ENCODE measurements at regions not wholly inside any gene's neighbourhood (a gene's known extent, or its start where the extent isn't known, plus 50 kb on each side); places are given as distances from the start of the nearest gene placed in this dataset.

- TF ChIP-seq ADNP (CRISPR knock-in tag; IDR thresholded peaks at IDR 0.05), result no peak
- TF ChIP-seq, protein P1, sequence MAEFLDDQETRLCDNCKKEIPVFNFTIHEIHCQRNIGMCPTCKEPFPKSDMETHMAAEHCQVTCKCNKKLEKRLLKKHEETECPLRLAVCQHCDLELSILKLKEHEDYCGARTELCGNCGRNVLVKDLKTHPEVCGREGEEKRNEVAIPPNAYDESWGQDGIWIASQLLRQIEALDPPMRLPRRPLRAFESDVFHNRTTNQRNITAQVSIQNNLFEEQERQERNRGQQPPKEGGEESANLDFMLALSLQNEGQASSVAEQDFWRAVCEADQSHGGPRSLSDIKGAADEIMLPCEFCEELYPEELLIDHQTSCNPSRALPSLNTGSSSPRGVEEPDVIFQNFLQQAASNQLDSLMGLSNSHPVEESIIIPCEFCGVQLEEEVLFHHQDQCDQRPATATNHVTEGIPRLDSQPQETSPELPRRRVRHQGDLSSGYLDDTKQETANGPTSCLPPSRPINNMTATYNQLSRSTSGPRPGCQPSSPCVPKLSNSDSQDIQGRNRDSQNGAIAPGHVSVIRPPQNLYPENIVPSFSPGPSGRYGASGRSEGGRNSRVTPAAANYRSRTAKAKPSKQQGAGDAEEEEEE (CRISPR knock-in tag; IDR thresholded peaks at IDR 0.05; ENCODE audit: borderline replicate concordance), result no peak
These were observed 236.8 kb upstream of the MAN1A1 start for GRCh38 chr6:119586250-119586882.
